Right lung (tissue), 2 donors: ENCODE measurements at regions not wholly inside any gene's neighbourhood (a gene's known extent, or its start where the extent isn't known, plus 50 kb on each side); places are given as distances from the start of the nearest gene placed in this dataset.
"Not testable (repeated sequence)": the region's sequence is repeated elsewhere in the genome, so short reads cannot be mapped to it uniquely, and the experiment has no call there.

Experiments
- DNase-seq, 2 donors: peaks; one replicate each; pipeline ENCODE4 v3.0.0-alpha.2; 2013

DNA sequence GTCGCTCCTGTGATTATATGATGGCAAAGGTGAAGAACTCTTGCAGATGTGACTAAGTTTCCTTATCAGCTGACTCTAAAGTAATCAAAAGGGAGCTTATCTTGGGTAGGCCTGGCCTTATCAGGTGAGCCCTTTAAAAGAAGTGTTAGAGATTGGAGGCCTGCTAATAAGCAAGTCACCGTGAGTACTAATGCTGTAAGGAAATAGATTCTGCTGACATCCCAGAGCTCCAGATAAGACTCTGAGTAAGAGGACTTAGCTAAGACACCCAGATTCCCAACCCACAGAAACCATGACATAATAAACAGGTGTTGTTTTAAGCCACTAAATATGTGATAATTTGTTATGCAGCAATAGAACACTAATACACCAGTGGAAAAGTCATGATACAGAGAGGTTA is 99.9 kb upstream of the FAM20A start:
- DNase-seq = no peak

DNA sequence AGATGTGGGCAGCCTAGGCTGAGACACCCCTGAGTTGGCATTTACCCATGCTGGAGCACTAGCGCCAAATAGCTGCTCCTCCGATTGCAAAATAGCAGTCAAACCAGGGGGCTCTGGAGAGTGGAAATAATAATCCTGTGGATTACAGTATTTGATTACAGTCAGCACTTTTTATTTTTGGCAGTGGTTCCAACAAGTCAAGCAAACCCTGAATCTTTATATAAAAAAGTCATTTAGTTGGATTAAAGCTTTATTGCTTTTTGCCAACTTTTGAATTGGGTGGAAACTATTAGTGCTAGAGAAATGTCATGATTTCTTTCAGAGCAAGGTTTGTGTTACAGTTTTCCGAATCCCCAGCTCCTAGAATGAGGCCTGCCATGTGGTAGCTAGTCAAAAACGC is 99.3 kb upstream of the FAM20A start:
- DNase-seq = no peak

DNA sequence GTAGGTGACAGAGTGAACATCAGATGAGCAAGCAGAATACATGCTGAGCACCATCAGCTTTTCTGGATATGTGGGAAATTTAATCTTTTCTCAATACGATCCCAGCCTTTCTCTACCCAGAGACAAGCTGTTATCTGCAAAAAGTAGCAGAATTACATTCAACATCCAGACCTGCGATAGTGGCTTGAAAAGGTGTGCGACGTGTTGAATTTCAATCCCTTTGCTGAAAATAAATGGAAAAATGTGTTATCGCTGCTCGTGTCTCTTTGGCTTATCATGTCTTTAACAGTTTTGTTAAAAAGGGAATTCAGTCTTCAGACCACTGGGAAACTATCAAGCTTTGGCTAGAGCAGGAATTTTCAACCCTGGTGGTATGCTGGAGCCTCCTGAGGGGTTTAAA is 98.8 kb upstream of the FAM20A start:
- DNase-seq = no peak

DNA sequence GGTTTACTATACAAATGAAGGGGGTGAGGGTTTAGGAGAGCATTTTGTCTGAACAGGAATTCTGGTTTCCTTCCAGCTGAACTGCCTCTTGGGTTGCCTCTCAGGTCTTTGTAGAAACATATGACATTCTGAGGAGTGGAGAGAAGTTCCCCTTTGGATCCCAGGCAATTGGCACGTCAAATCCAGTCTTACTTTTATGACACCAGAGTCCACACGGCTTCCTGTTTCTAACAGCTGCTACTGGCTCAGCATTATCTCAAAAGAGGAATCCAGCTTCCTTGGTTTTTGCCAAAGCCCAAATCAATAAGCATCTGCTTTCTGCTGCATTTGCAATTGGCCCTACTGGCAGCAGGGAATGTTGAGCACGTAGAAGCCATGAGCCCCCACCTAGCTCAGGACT is 97.6 kb upstream of the FAM20A start:
- no peak for DNase-seq

DNA sequence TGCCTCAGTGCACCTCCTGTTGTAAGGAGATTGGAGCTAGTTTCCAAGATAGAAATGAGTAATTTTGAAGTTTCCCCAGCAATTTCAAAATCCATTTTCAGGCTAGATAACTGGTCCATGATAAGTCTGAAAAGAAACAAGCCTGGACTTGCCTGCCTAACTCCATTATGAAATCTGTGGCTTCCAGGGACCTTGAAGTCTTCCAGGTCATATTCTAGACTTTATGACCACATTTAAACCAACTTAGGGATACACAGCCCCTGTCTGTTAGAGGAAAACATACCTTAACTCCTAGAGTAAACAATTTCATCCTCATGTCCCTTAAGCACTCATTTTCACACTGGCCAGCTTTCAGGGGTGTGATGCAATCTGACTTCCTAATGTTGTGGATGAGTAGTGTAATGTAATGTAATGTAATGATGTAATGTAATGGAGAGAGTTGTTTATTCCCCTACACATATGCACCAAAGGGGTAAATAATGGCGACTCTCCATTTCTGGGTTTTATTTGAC is 96.7 kb upstream of the FAM20A start:
- peak in 1 of 2 donors; percentile 65 for DNase-seq

DNA sequence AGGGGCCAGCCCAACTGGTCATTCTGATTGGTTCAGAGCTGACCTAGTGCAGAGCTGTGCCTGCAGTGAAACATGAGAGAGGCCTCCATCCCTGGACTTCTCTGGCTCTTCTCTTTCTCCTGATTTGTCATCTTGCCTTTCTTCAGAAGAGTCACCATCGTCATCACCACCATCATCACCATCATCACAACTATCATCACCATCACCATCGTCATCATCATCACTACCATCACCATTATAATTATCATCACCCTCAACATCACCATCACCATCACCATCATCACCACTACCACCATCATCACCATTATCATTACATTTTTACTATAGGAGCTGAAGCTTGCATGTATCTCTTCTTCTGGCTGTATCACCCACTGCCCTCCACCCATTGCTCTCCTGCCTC is 94.5 kb upstream of the FAM20A start:
- no peak for DNase-seq

DNA sequence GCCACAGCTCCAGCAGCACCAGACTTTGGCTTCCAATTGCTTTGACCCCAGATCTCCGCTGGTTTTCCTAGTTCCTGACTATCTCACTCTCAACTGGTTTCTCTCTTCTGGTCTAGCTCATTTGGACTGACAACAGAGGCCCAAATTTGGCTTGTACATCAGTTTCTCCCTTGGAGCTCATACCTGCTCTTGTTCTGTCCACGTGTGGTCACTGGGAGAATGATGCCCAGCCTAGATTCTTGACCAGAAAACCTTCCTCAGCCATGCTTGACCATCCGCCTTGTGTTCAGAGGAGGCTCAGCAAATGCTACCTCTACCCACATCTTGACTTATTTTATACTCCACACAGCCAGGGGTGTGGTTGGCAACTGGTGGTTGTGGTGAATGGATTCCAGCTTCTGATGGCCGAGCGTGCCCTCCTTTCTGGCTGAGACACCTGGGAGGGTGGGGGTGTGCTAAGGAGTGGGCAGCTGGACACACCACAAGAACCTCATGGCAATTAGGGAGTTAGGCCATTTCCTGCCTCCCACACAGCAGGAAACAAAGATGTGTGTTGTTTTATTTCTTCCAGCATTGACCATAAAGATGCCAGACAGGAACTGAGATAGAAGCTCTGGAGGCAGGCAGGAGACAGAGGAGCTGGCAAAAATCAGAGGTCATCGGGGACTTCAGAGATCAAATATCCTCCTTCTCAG is 93.8 kb upstream of the FAM20A start:
- DNase-seq = no peak

DNA sequence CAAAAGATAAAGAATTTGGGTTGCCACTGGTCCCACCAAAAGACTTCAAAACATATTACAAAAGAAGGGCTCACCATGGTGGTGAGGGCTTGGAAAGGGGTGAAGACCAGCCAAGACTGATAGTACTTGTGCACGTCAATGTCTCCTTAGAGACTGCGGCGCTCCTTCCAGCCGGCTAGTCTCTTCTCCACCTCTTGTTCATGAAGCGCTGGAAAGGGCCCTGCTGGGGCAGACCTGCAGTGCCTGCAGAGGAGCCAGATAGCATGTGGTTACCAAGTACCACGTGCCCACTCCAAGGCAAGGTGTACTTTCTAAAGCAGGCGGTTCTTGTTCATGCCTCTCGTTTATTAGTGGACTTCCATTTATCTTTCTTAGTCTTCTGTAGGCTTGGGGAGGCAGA is 92.7 kb upstream of the FAM20A start:
- no peak for DNase-seq

DNA sequence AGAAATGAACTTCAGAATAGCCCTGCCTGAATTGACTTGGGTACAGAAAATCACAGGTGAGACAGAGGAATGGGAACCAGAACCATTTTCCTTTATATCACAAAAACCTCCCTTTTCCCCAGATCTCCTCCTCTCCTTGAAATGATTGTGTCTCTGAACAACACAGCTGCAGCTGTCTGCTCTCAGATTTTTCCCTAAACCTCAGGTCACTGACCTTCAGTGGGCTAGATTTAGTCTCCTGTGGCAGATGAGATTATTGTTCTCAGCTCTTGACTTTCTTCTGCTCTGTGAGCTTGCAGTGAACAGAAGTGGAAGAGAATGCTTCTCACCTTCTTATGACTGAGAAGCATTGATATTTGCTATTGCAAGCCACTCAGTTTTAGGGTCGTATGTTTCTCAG is 92.3 kb upstream of the FAM20A start:
- no peak for DNase-seq

DNA sequence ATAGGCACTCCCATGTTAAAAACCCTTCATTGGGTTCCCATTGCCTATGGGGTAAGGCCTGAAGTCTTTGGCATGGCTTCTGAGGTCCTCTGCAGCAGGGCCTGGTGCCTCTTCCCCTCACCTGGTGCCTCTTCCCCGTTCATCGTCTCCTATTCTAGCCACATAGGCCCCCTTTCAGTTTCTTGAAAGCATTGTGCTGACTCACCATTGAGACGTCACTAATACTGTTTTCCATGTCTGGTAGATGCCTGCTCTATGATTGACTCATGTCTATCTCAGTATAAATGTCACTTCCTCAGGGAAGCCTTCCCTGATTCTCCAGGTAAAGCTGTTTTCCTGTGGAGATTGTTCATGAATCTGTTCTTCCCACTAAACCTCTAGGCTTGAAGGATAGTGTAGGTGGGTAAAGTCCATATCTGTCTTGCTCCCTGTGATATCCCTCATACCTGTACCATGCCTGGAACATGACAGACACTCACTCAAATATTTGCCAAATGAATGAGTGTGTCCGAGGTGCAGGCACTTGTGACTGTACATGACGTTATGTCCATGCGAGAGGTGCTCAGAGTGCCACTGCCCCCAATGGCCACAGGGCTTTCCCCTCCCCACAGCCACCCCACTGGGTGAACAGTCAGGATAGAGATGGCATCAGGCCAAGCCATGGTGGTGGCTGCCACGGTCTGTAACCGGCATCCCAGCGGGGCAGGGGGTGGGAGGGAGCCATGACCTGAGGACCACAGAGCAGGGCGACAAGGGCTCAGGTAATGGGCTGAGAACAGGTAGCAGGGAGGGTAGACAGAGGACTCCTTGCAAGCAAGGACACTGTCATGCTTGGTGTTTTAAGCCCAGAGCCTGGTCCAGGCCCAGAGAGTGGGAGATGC is 85.2 kb upstream of the FAM20A start:
- DNase-seq = no peak

DNA sequence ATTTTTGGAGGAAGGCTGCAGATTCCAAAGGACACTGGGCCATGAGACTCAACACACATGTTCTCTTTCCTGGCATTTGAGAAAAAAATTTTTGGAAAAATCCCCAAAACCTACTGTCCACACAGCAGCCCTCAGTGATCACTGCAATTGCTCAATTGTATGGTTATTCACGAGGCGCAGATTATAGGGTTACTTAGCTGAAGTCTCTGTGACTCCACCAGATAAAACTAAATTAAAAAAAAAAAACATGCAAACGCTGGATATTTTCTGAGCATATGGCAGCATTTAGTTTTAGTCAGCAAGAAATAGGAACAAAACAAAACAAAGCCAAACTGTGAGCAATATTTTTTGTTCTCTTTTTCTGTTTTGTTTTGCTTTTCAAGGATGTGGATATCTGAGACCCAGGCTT is 83.8 kb upstream of the FAM20A start:
- DNase-seq = peak in 1 of 2 donors; percentile 42

DNA sequence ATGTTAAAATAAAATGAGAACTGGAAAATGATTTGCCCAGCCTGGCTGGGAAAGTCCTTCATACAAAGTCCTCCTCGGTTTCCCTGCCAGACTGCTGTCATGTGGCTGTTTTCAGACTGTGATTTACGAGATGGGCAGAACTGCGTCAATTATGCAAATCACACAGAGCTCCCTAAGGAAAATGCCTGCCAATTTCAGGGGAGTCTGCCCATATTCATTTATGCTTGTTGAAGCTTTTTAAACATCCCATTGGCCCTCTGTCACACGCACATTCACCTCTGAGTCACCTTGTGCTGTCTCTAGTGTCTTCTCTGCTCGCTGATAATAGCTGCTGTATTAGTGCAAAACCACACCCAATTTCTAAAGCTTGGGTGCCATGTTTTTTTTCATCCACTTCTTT is 81.7 kb upstream of the FAM20A start:
- DNase-seq = no peak

DNA sequence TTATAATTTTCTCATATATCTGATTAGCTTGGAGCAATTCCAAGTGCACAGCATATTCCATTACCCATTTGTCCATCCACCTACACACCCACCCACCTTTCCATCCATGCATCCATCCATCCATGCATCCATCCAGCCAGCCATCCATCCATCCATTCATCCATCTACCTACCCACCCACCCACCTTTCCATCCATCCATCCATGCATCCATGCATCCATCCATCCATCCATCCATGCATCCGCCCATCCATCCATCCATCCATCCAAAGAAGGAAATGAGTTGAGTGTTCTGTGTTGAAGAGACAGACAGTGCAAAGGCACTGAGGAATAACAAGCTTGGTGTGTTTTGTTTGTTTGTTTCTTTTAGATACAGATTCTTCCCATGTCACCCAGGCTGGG is 78.7 kb upstream of the FAM20A start:
- DNase-seq = no peak

DNA sequence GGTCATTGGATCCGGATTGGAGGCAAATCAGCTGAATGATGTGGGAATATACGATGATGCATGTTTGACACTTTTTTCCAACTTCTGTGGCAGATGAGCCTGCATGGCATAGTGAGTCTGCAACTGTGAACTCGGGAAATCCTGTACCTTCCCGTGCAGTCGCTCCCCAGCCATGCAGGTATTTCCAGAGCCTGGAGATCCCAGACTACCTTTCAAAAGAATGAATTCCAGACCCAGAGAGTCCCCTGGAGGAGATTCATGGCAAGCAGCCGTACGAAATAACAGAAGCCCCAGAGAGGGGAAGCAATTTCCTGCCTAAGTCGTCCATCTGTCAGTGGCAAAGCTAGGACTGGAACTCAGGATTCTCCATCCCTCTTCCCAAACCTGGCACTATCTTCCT is 75.7 kb upstream of the FAM20A start:
- no peak for DNase-seq

DNA sequence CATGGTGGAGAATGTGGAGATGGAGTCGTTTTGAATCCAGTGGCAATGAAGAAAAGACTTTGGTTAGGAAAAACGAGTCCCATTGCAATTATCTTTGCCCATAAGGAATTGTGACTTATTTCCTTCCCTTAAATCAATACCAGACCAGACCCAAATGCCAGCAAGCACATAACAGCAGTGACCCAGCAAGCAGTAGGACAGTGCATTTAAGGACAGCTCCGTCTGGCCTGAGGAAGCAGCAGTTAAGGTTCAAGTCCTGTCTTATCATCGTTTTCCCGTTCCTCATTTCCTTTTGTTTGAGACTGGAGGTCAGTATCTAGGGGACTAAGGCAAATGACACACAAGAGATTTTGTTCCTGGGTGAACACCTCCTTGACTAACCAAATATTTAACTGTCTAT is 74.6 kb upstream of the FAM20A start:
- DNase-seq = no peak

DNA sequence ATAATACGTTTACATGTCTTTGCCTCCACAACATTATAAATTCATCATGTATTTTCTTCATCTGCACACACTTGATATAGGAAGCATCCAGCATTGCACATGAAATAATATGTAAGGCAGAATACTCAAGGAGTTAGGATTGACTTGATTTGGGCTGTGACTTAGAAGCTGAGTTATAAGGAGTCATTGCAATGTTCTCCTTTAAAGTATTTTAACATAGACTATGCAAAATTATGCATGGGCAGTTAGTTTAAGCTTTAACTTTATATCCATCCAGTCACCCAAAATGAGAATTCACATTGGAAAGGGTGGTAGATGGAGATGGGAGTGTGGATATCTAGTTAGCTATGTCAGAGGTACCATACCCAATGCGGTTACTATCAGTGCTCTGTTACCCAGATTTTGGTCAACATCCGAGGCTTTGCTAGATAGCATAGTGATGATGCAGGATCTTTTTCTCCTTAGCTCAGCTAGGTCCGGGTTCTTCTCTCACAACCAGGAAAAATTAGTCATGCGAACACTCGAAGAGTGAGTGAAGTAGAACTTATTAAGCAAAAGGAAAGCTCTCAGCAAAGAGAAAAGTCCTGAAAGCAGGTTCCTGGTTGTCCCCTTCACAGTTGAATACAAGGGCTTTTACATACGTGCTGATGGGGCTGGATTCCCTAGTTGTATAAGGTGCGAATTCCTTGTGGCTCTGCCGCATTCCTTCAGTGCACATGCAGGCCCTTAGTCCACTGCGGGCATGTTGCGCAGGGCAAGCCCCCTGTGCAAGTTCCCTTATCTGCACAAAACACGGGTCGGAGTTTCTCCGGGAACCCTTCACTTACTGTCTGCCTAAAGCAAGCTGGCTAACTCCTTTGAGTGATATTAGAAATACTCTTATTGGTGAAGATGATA is 73.1 kb upstream of the FAM20A start:
- no peak for DNase-seq

DNA sequence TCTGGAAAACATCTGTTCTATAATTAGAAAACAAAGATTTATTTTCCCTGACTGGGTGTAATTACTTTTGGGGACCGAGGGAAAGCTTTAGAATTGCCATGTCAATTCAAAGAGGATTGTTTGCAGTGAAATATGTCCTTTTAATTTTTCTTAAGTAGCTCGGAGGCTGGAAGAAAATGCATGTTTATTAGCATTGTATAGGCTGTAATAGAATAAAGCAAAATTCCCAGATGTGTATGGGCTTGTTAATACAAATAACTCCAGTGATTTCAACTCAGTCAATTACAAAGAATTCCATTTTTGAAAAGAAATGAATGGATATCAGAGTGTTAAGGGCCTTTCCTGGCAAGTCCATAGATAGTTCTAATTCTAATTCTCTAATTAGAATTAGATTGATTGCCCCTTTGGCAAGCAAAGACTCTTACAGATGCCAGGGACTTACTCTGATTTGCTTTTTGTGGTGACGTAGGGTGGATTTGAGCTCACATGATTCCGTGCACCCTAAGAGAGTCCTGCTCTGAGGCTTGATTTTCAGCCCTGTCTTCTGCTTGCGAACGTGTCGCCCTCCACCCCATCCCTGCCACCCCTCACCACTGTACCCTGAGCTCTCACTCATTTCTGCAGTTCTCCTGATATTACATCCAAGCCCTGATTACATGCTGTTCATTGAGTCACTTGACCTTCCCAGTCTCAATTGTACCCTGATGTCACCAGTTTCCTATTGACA is 70.0 kb upstream of the FAM20A start:
- peak; percentile 29 to 40 for DNase-seq

DNA sequence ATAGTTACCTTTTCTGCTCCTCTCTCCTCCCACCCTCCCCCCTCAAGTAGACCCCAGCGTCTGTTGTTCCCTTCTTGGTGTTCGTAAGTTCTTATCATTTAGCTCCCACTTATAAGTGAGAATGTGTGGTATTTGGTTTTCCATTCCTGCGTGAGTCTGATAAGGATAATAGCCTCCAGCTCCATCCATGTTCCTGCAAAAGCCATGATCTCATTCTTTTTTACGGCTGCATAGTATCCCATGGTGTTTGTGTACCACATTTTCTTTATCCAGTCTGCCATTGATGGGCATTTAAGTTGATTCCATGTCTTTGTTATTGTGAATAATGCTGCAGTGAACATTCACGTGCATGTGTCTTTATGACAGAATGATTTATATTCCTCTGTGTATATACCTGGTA is 65.3 kb upstream of the FAM20A start:
- not testable (repeated sequence) for DNase-seq

DNA sequence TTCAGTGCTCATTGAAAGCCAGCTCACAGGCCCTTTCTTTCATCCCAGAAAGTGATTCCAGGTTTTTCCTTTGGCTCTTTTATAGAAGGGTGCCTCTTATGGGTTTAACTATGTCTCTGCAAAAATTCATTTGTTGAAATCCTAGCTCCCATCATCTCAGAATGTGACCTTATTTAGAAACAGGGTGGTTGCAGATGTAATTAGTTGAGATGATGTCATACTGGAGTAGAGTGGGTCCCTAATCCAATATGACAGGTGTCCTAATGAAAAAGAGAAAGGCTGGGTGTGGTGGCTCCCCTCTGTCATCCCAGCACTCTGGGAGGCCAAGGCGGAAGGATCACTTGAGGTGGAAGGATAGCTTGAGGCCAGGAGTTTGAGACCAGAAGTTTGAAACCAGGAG is 64.2 kb upstream of the FAM20A start:
- no peak for DNase-seq

DNA sequence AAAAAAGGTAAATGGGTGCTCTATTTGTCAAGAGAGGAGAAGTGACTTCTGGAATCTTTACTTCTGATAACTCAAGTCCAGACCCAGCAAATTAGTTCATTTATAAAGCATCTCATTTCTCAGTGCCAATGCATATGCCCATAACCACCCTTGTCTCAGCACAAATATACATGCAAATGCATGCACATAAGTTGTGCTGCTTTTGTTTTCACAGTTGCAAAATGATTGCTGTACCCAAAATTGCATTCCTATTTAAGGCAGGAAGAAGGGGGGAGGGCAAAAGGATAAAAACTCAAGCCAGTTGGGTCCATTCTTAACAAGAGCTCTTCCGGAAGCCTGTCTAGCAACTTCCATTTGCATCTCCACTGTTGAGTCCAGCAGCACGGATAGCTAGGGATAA is 61.3 kb upstream of the FAM20A start:
- DNase-seq = no peak

DNA sequence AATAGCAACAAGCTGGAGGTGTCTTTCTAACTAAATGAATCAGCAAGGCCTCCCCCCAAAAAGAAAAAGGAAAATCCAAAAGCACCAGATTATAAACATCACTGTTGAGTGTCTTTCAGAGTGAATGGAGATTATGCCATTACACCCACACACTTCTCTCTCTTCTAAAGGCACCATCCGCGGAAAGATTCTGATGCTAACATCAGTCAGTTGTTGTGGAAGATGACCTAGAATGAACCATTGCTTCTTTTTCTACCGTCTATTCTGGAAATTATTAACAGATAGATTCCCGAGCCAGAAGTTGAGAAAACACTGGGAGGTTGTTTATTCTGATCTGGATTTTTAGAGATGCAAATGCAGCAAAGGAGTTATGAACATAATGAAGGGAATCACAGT is 60.9 kb upstream of the FAM20A start:
- no peak for DNase-seq
